ENCODE measurements at regions not wholly inside any gene's neighbourhood (a gene's known extent, or its start where the extent isn't known, plus 50 kb on each side); places are given as distances from the start of the nearest gene placed in this dataset.

- intact Hi-C loops (cut with DNase I) = no loop called here
These were observed 290.7 kb upstream of the TENM3 start for GRCh38 chr4:181952478-181952877.

GRCh38 chr4:181956512-181956911 is 286.7 kb upstream of the TENM3 start:
- Histone ChIP-seq H3K27me3 (no peaks in the 10 kb centered on the region), H3K27ac (no peak overlapping the region), H3K9me3 (no peaks in the 10 kb centered on the region), H3K4me3 (no peak overlapping the region), H3K4me1 (no peaks in the 10 kb centered on the region), H3K36me3 (no peaks in the 10 kb centered on the region)
- TF ChIP-seq CTCF (IDR thresholded peaks at IDR 0.05) = no peak
- TF ChIP-seq POLR2AphosphoS5 (IDR thresholded peaks at IDR 0.05; ENCODE audit: insufficient read depth in 1 of 2, low read depth in 1 of 2) = no peak
- TF ChIP-seq POLR2A (IDR thresholded peaks at IDR 0.05) = no peak
- intact Hi-C loops (cut with DNase I) = no loop called here
- no peak for DNase-seq (ENCODE audit: extremely low spot score in 2 of 2)

More at GRCh38 chr4:181952478-181952877, 290.7 kb upstream of the TENM3 start:
- no peak overlapping the region for H3K4me3 ChIP-seq
- no peaks in the 10 kb centered on the region for H3K27me3 ChIP-seq
- H3K27ac ChIP-seq = no peak overlapping the region
- H3K4me1 ChIP-seq = no peaks in the 10 kb centered on the region
- H3K9me3 ChIP-seq = no peaks in the 10 kb centered on the region
- TF ChIP-seq CTCF (IDR thresholded peaks at IDR 0.05) = no peak
- TF ChIP-seq POLR2A (IDR thresholded peaks at IDR 0.05) = no peak
- no peak for TF ChIP-seq POLR2AphosphoS5 (IDR thresholded peaks at IDR 0.05; ENCODE audit: insufficient read depth in 1 of 2, low read depth in 1 of 2)
- DNase-seq (ENCODE audit: extremely low spot score in 2 of 2) = no peak
- no peaks in the 10 kb centered on the region for H3K36me3 ChIP-seq

- no peaks in the 10 kb centered on the region for H3K9me3 ChIP-seq
- no peak for TF ChIP-seq POLR2AphosphoS5 (IDR thresholded peaks at IDR 0.05; ENCODE audit: insufficient read depth in 1 of 2, low read depth in 1 of 2)
- TF ChIP-seq CTCF (IDR thresholded peaks at IDR 0.05) = no peak
- TF ChIP-seq POLR2A (IDR thresholded peaks at IDR 0.05) = no peak
- intact Hi-C loops (cut with DNase I) = no loop called here
These were observed 286.1 kb upstream of the TENM3 start for GRCh38 chr4:181957088-181957487.

GRCh38 chr4:181958446-181958845 is 284.8 kb upstream of the TENM3 start:
- TF ChIP-seq CTCF (IDR thresholded peaks at IDR 0.05) (no peak), POLR2A (IDR thresholded peaks at IDR 0.05) (no peak), POLR2AphosphoS5 (IDR thresholded peaks at IDR 0.05; ENCODE audit: insufficient read depth in 1 of 2, low read depth in 1 of 2) (no peak)
- Histone ChIP-seq H3K27ac (no peak overlapping the region), H3K4me3 (no peak overlapping the region), H3K27me3 (no peaks in the 10 kb centered on the region), H3K36me3 (no peaks in the 10 kb centered on the region), H3K9me3 (no peaks in the 10 kb centered on the region), H3K4me1 (no peaks in the 10 kb centered on the region)
- no peak for DNase-seq (ENCODE audit: extremely low spot score in 2 of 2)
- intact Hi-C loops (cut with DNase I) = no loop called here

More at GRCh38 chr4:181957088-181957487, 286.1 kb upstream of the TENM3 start:
- no peak for DNase-seq (ENCODE audit: extremely low spot score in 2 of 2)
- H3K27ac ChIP-seq = no peak overlapping the region
- H3K4me3 ChIP-seq = no peak overlapping the region
- H3K27me3 ChIP-seq = no peaks in the 10 kb centered on the region
- H3K4me1 ChIP-seq = no peaks in the 10 kb centered on the region
- no peaks in the 10 kb centered on the region for H3K36me3 ChIP-seq

GRCh38 chr4:181959121-181959520 is 284.1 kb upstream of the TENM3 start:
- Histone ChIP-seq H3K27ac (no peak overlapping the region), H3K4me1 (no peaks in the 10 kb centered on the region), H3K4me3 (no peak overlapping the region), H3K36me3 (no peaks in the 10 kb centered on the region), H3K27me3 (no peaks in the 10 kb centered on the region), H3K9me3 (no peaks in the 10 kb centered on the region)
- TF ChIP-seq POLR2A (IDR thresholded peaks at IDR 0.05) (no peak), POLR2AphosphoS5 (IDR thresholded peaks at IDR 0.05; ENCODE audit: insufficient read depth in 1 of 2, low read depth in 1 of 2) (no peak), CTCF (IDR thresholded peaks at IDR 0.05) (no peak)
- DNase-seq (ENCODE audit: extremely low spot score in 2 of 2) = no peak
- intact Hi-C loops (cut with DNase I) = no loop called here

Measured in vagina (tissue), 2 donors.